MCF 10A (cell line): ENCODE measurements at regions not wholly inside any gene's neighbourhood (a gene's known extent, or its start where the extent isn't known, plus 50 kb on each side); places are given as distances from the start of the nearest gene placed in this dataset.
A peak's percentile ranks its signal among the peaks of the same experiment; 100 is the strongest.
"Not testable (repeated sequence)": the region's sequence is repeated elsewhere in the genome, so short reads cannot be mapped to it uniquely, and the experiment has no call there.

Experiments used
- BruUV-seq: library from RNA; stranded (reverse); fragments of 400-500 nt; replicated peaks from 2 replicates; lab custom pipeline; 2021; lab: Mats Ljungman, UMichigan
- CTCF ChIA-PET: fragments of 300-600 bp; sonication (Branson Sonifier 250); formaldehyde crosslinking; extraction: SDS; loops from one replicate; lab custom pipeline; 2021; ENCODE audit warnings: antibody characterized with exemption, inconsistent platforms; lab: Yijun Ruan, JAX
- POLR2A ChIA-PET: fragments of 300-600, 350-650 bp; sonication (Branson Sonifier 250); formaldehyde crosslinking; extraction: SDS; loops from one replicate; lab custom pipeline; 2020; ENCODE audit warnings: antibody characterized with exemption, inconsistent platforms; lab: Yijun Ruan, JAX
- DNase-seq: peaks from one replicate; pipeline ENCODE4 v3.0.0-alpha.2; 2018; ENCODE audit not compliant: unreplicated experiment
- H3K27ac Mint-ChIP-seq: one replicate; pipeline ENCODE4 v1.8.0; 2022; ENCODE audit warnings: mild to moderate bottlenecking, low read depth, mixed read lengths; ENCODE audit not compliant: unreplicated experiment
- H3K27me3 Mint-ChIP-seq: one replicate; pipeline ENCODE4 v1.8.0; 2022; ENCODE audit warnings: mixed read lengths; ENCODE audit not compliant: insufficient read depth, unreplicated experiment
- H3K36me3 Mint-ChIP-seq: one replicate; pipeline ENCODE4 v1.8.0; 2022; ENCODE audit warnings: mild to moderate bottlenecking, moderate library complexity, mixed read lengths; ENCODE audit not compliant: insufficient read depth, unreplicated experiment
- H3K4me1 Mint-ChIP-seq: one replicate; pipeline ENCODE4 v1.8.0; 2022; ENCODE audit warnings: mixed read lengths; ENCODE audit not compliant: insufficient read depth, unreplicated experiment
- H3K4me3 Mint-ChIP-seq: one replicate; pipeline ENCODE4 v1.8.0; 2022; ENCODE audit warnings: mild to moderate bottlenecking, moderate library complexity, mixed read lengths; ENCODE audit not compliant: unreplicated experiment
- H3K9me3 Mint-ChIP-seq: one replicate; pipeline ENCODE4 v1.8.0; 2022; ENCODE audit warnings: mixed read lengths; ENCODE audit not compliant: unreplicated experiment
- CTCF ChIP-seq: fragments of 200-600 bp; IDR thresholded peaks from one replicate; pipeline ENCODE4 v1.8.0; 2022; ENCODE audit warnings: antibody characterized with exemption, mild to moderate bottlenecking; ENCODE audit not compliant: unreplicated experiment
- intact Hi-C: fragments of 100-400 bp; cut with micrococcal nuclease; formaldehyde crosslinking; loops from 2 replicates; pipeline ENCODE4 v1.14.1; 2022

- Mint-ChIP-seq H3K36me3 (no peaks in the 10 kb centered on the region), H3K27me3 (no peaks in the 10 kb centered on the region), H3K4me1 (peaks cover 9% of the 10 kb centered on the region), H3K9me3 (peaks cover 10% of the 10 kb centered on the region), H3K4me3 (no peak overlapping the region), H3K27ac (no peak overlapping the region)
- no peak for DNase-seq
- BruUV-seq: no TSS peak
- intact Hi-C loops: no loop called here
- CTCF ChIA-PET: no interaction called here
- POLR2A ChIA-PET: no interaction called here
- TF ChIP-seq CTCF: no peak
Observed at GRCh38 chr4:125179727-125180126, 135.0 kb upstream of the FAT4 start.

- ChIA-PET CTCF (no interaction called here), POLR2A (no interaction called here)
- H3K27me3 Mint-ChIP-seq: no peaks in the 10 kb centered on the region
- H3K9me3 Mint-ChIP-seq: peaks cover 7% of the 10 kb centered on the region
- no peak for TF ChIP-seq CTCF
- BruUV-seq: no TSS peak
- peak; percentile 19 for DNase-seq
- H3K4me3 Mint-ChIP-seq: no peak overlapping the region
- H3K27ac Mint-ChIP-seq: no peak overlapping the region
- peaks cover 5% of the 10 kb centered on the region for H3K4me1 Mint-ChIP-seq
- H3K36me3 Mint-ChIP-seq: no peaks in the 10 kb centered on the region
- intact Hi-C loops: no loop called here
Observed at GRCh38 chr4:125169192-125169591, 145.6 kb upstream of the FAT4 start.

GRCh38 chr4:125168531-125168930, 146.2 kb upstream of the FAT4 start:
- intact Hi-C loops: no loop called here
- TF ChIP-seq CTCF: no peak
- Mint-ChIP-seq H3K36me3 (no peaks in the 10 kb centered on the region), H3K9me3 (peaks cover 7% of the 10 kb centered on the region), H3K4me1 (peaks cover 5% of the 10 kb centered on the region), H3K27ac (no peak overlapping the region), H3K4me3 (no peak overlapping the region), H3K27me3 (no peaks in the 10 kb centered on the region)
- ChIA-PET POLR2A (no interaction called here), CTCF (interaction anchor here (0.6 kb wide), 1 partner anchor 106 kb away, joined by 4 read pairs; no protein-coding TSS in a partner anchor)
- no TSS peak for BruUV-seq
- no peak for DNase-seq

- H3K27me3 Mint-ChIP-seq, H3K36me3 Mint-ChIP-seq, POLR2A ChIA-PET, H3K4me1 Mint-ChIP-seq, H3K9me3 Mint-ChIP-seq, H3K27ac Mint-ChIP-seq, DNase-seq, BruUV-seq, CTCF ChIA-PET, H3K4me3 Mint-ChIP-seq, intact Hi-C loops: not testable (repeated sequence)
Observed at GRCh38 chr4:125166012-125166411, 148.7 kb upstream of the FAT4 start.

GRCh38 chr4:125159001-125159400, 155.8 kb upstream of the FAT4 start:
- Mint-ChIP-seq H3K9me3 (no peaks in the 10 kb centered on the region), H3K27ac (no peak overlapping the region), H3K4me1 (no peaks in the 10 kb centered on the region), H3K36me3 (no peaks in the 10 kb centered on the region), H3K4me3 (no peak overlapping the region), H3K27me3 (no peaks in the 10 kb centered on the region)
- POLR2A ChIA-PET: interaction anchor here (0.9 kb wide), 1 partner anchor 47 kb away, joined by 4 read pairs; no protein-coding TSS in a partner anchor
- no TSS peak for BruUV-seq
- no peak for DNase-seq
- intact Hi-C loops: no loop called here
- TF ChIP-seq CTCF: no peak
- CTCF ChIA-PET: interaction anchor here (0.6 kb wide), 2 partner anchors 822 to 1387 kb away, joined by 3 read pairs; no protein-coding TSS in a partner anchor
